K562 (cell line): ENCODE measurements at regions not wholly inside any gene's neighbourhood (a gene's known extent, or its start where the extent isn't known, plus 50 kb on each side); places are given as distances from the start of the nearest gene placed in this dataset.

ENCODE experiments used
- ATAC-seq: fragments of 200-7000 bp; cut with Tn5 transposase; 3 replicates; pipeline ENCODE4 v1.9.1; 2020; ENCODE audit warnings: moderate library complexity
- BruUV-seq: library from RNA; stranded (reverse); fragments of 400-500 nt; replicated peaks from 2 replicates; lab custom pipeline; 2021; lab: Mats Ljungman, UMichigan
- CTCF ChIA-PET: fragments of 300-600 bp; formaldehyde crosslinking; extraction: SDS; loops from one replicate; lab custom pipeline; 2021; ENCODE audit warnings: low intra/inter-chr PET ratio; lab: Yijun Ruan, JAX
- POLR2A ChIA-PET: fragments of 300-600, 350-650 bp; sonication (Branson Sonifier 250); formaldehyde crosslinking; extraction: SDS; loops from one replicate; lab custom pipeline; 2021; ENCODE audit warnings: antibody characterized with exemption, inconsistent platforms; lab: Yijun Ruan, JAX
- DNase-seq, 4 experiments: peaks; one replicate each; pipeline versions ENCODE4 v3.0.0 to v3.0.0-alpha.2; 2011 to 2018; ENCODE audit warnings: low spot score in 3 of 4, mixed read lengths in 3 of 4; ENCODE audit errors: extremely low read depth in 1 of 4
- FAIRE-seq: peaks from 2 replicates; lab custom pipeline; 2011; peaks lifted over from hg19 to GRCh38; lab: Jason Lieb, UNC
- H2AFZ ChIP-seq: 2 replicates; pipeline ENCODE4 v1.6.0; 2011; ENCODE audit warnings: low read depth, low read length, control low read depth, inconsistent platforms
- H3K27ac ChIP-seq: fragments of 200-600 bp; 3 replicates; pipeline ENCODE4 v1.8.0; 2011; ENCODE audit warnings: low read depth, mild to moderate bottlenecking, control low read depth, inconsistent platforms, low read length, moderate library complexity, mixed read lengths; ENCODE audit errors: extremely low read depth
- H3K27me3 ChIP-seq, 2 experiments: fragments of 300-600 bp in 1 of 2; 2 replicates in 1 of 2; 3 replicates in 1 of 2; pipeline versions ENCODE4 v1.6.0 to v1.8.0; 2011; ENCODE audit warnings: inconsistent platforms in 2 of 2, low read length in 2 of 2, mild to moderate bottlenecking in 1 of 2, mixed read lengths in 1 of 2, moderate library complexity in 1 of 2; ENCODE audit not compliant: control insufficient read depth in 2 of 2, insufficient read depth in 2 of 2
- H3K36me3 ChIP-seq: fragments of 300-600 bp; 3 replicates; pipeline ENCODE4 v1.8.0; 2011; ENCODE audit warnings: mild to moderate bottlenecking, low read length, inconsistent platforms; ENCODE audit not compliant: control insufficient read depth, insufficient read depth
- H3K4me1 ChIP-seq, 2 experiments: fragments of 200-600 bp in 1 of 2; replicated peaks in 1 of 2; 2 replicates in 1 of 2; 3 replicates in 1 of 2; pipeline versions ENCODE4 v1.5.1 to v1.8.0; 2011; ENCODE audit warnings: inconsistent platforms in 2 of 2, low read length in 2 of 2, mild to moderate bottlenecking in 1 of 2, mixed read lengths in 1 of 2, moderate library complexity in 1 of 2; ENCODE audit not compliant: control insufficient read depth in 2 of 2, insufficient read depth in 2 of 2
- H3K4me2 ChIP-seq: 2 replicates; pipeline ENCODE4 v1.6.1; 2011; ENCODE audit warnings: low read length, control low read depth, inconsistent platforms, mixed read lengths; ENCODE audit not compliant: insufficient read depth
- H3K4me3 ChIP-seq: fragments of 200-600 bp; sonication (generic), shearing (Covaris generic); 2 replicates; pipeline ENCODE4 v1.5.1; 2016; ENCODE audit warnings: control low read depth, inconsistent platforms
- H3K79me2 ChIP-seq: fragments of 200-600 bp; 3 replicates; pipeline ENCODE4 v1.8.0; 2011; ENCODE audit warnings: low read length, inconsistent platforms; ENCODE audit not compliant: control insufficient read depth, insufficient read depth
- H3K9ac ChIP-seq, 2 experiments: 2 replicates each; pipeline versions ENCODE4 v1.6.0 to v1.6.1; 2011; ENCODE audit warnings: low read depth in 2 of 2, low read length in 2 of 2, control low read depth in 1 of 2, inconsistent platforms in 1 of 2, mild to moderate bottlenecking in 1 of 2, mixed read lengths in 1 of 2; ENCODE audit not compliant: insufficient read depth in 1 of 2
- H3K9me1 ChIP-seq: one replicate; pipeline ENCODE4 v1.6.0; 2011; ENCODE audit warnings: inconsistent platforms, mild to moderate bottlenecking, low read length, moderate library complexity; ENCODE audit not compliant: control insufficient read depth, insufficient read depth
- H3K9me3 ChIP-seq: replicated peaks from 2 replicates; pipeline ENCODE4 v1.5.1; 2011; ENCODE audit warnings: low read depth, low read length, inconsistent platforms; ENCODE audit not compliant: control insufficient read depth, insufficient read depth
- H4K20me1 ChIP-seq: replicated peaks from 2 replicates; pipeline ENCODE4 v1.6.1; 2011; ENCODE audit warnings: low read length, inconsistent platforms, mixed read lengths; ENCODE audit not compliant: control insufficient read depth, insufficient read depth
- BDP1 ChIP-seq: IDR thresholded peaks from 3 replicates; pipeline ENCODE4 v1.6.1; 2011; ENCODE audit not compliant: insufficient read length, insufficient read depth
- TGIF2 ChIP-seq: sonication (generic); formaldehyde crosslinking; IDR thresholded peaks from 2 replicates; pipeline ENCODE4 v1.8.1; 2022; ENCODE audit warnings: mild to moderate bottlenecking, missing genetic modification reagents, moderate library complexity
- ZNF408 ChIP-seq: fragments of 250-450 bp; sonication (Bioruptor Pico); IDR thresholded peaks from 2 replicates; pipeline ENCODE4 v1.4.0; 2020; ENCODE audit warnings: low read depth, mild to moderate bottlenecking, moderate library complexity
- WGBS: fragments of 100-300 bp; shearing (Covaris generic); methylation state at CpG from one replicate; pipeline ENCODE4 v1.1.6; 2016; ENCODE audit warnings: low coverage, mixed read lengths; ENCODE audit not compliant: insufficient coverage; ENCODE audit errors: missing lambda C conversion rate; 5-methylcytosine and 5-hydroxymethylcytosine counted together
- in situ Hi-C: fragments of 300-500 bp; cut with MboI; formaldehyde crosslinking; loops from 4 replicates; pipeline ENCODE4 v1.15.0; 2018; ENCODE audit warnings: inconsistent platforms, mixed read lengths
- intact Hi-C: fragments of 100-400 bp; cut with micrococcal nuclease; formaldehyde crosslinking; loops from 2 replicates; pipeline ENCODE4 v1.14.2; 2022
- TF ChIP-seq, protein P1 (sequence below): fragments of 250-450 bp; sonication (Bioruptor Pico); IDR thresholded peaks from 2 replicates; pipeline ENCODE4 v1.9.0; 2021; ENCODE audit warnings: mild to moderate bottlenecking, inconsistent platforms

DNA sequence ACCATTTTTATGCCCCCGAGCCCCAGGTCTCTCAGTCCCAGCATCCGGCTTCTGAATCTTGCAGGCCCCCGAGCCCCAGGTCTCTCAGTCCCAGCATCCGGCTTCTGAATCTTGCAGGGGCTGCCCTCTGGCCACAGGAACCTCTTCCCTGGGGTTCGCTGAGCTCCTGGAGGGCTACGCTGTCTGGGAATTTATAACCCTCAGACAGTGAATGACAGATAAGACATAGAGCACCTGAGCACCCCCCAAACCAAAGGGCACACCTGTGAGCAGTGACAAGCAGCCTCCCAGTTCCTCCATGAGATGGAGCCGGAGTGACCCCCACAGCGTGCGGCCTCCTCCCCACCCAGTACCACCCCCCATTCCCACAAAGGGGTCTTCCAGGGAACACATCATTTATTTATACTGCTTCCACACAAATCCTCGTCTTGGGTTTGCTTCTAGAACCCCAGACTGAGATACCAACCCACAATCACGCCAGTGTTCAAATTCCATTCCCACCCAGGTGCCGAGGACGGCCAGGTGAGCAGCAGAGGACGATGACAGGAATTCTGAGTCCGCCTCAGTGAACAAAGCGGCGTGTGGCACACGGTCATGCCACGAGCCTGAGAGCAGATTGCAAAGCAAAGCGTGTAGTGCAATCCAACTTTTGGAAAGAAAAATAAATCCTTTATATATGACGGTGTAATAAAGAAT lies 57.7 kb upstream of the FAM20C start:
- Histone ChIP-seq H4K20me1 (peaks cover 9% of the 10 kb centered on the region), H3K4me3 (no peak overlapping the region), H3K4me1 (peaks cover 0 to 13% of the 10 kb centered on the region in 2 experiments; a peak in 2 of 5 replicates), H2AFZ (no peak overlapping the region), H3K79me2 (no peaks in the 10 kb centered on the region), H3K9me3 (no peaks in the 10 kb centered on the region), H3K4me2 (no peak overlapping the region), H3K9ac (no peak overlapping the region), H3K36me3 (no peaks in the 10 kb centered on the region), H3K27me3 (peaks cover 51 to 76% of the 10 kb centered on the region in 2 experiments), H3K9me1 (peaks cover 5% of the 10 kb centered on the region), H3K27ac (no peak overlapping the region)
- in situ Hi-C loops (no loop called here), intact Hi-C loops (no loop called here)
- TF ChIP-seq TGIF2 (CRISPR knock-in tag) (no peak), BDP1 (no peak), ZNF408 (CRISPR knock-in tag) (no peak)
- TF ChIP-seq, protein P1, sequence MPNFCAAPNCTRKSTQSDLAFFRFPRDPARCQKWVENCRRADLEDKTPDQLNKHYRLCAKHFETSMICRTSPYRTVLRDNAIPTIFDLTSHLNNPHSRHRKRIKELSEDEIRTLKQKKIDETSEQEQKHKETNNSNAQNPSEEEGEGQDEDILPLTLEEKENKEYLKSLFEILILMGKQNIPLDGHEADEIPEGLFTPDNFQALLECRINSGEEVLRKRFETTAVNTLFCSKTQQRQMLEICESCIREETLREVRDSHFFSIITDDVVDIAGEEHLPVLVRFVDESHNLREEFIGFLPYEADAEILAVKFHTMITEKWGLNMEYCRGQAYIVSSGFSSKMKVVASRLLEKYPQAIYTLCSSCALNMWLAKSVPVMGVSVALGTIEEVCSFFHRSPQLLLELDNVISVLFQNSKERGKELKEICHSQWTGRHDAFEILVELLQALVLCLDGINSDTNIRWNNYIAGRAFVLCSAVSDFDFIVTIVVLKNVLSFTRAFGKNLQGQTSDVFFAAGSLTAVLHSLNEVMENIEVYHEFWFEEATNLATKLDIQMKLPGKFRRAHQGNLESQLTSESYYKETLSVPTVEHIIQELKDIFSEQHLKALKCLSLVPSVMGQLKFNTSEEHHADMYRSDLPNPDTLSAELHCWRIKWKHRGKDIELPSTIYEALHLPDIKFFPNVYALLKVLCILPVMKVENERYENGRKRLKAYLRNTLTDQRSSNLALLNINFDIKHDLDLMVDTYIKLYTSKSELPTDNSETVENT (CRISPR knock-in tag), result no peak
- BruUV-seq, result no TSS peak
- WGBS, result 1% methylated on average over 20 of the region's 21 CpGs
- DNase-seq, result no peak
- ATAC-seq, result no peak
- ChIA-PET POLR2A (no interaction called here), CTCF (no interaction called here)
- no peak for FAIRE-seq
